Nephron (organoid): ENCODE measurements at regions not wholly inside any gene's neighbourhood (a gene's known extent, or its start where the extent isn't known, plus 50 kb on each side); places are given as distances from the start of the nearest gene placed in this dataset.

ENCODE experiments used
- H3K27ac Mint-ChIP-seq, 3 experiments: 2 replicates each; pipeline ENCODE4 v1.8.0; 2020; ENCODE audit warnings: mixed read lengths in 3 of 3, mild to moderate bottlenecking in 2 of 3, moderate library complexity in 1 of 3
- H3K27me3 Mint-ChIP-seq: 2 replicates; pipeline ENCODE4 v1.8.0; 2021; ENCODE audit warnings: low read depth, mild to moderate bottlenecking, moderate library complexity, mixed read lengths
- H3K36me3 Mint-ChIP-seq: 2 replicates; pipeline ENCODE4 v1.8.0; 2020; ENCODE audit warnings: low read depth, mixed read lengths
- H3K4me1 Mint-ChIP-seq: 2 replicates; pipeline ENCODE4 v1.8.0; 2020; ENCODE audit warnings: mixed read lengths
- H3K4me3 Mint-ChIP-seq, 3 experiments: 2 replicates each; pipeline ENCODE4 v1.8.0; 2020; ENCODE audit warnings: mild to moderate bottlenecking in 3 of 3, mixed read lengths in 3 of 3, moderate library complexity in 2 of 3
- H3K9me3 Mint-ChIP-seq: 2 replicates; pipeline ENCODE4 v1.8.0; 2020; ENCODE audit warnings: mixed read lengths
- TF ChIP-seq, protein P1 (sequence below), 3 experiments: fragments of 200-600 bp; sonication (generic); IDR thresholded peaks; one replicate each; pipeline ENCODE4 v1.5.0; 2021; ENCODE audit warnings: antibody characterized with exemption in 3 of 3; ENCODE audit not compliant: unreplicated experiment in 3 of 3

DNA sequence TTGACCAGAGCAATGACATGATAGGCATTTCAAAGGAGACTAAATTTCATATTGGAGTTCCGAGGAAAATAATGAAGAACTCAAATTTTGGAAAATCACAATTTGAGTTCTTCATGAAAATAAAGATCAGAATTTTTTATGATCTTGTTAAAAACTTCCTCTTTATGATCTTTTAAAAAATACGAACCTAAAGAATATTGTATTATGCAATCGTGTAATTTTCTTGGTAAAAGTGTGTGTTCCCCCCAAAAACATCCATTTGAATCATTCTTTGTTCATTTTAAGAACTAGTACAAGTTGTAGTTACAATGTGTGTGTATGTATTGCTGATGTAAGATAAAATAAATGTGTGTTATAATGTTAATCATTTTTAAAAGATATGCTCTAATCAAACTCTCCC lies 79.3 kb upstream of the PDK4 start:
- TF ChIP-seq, protein P1, sequence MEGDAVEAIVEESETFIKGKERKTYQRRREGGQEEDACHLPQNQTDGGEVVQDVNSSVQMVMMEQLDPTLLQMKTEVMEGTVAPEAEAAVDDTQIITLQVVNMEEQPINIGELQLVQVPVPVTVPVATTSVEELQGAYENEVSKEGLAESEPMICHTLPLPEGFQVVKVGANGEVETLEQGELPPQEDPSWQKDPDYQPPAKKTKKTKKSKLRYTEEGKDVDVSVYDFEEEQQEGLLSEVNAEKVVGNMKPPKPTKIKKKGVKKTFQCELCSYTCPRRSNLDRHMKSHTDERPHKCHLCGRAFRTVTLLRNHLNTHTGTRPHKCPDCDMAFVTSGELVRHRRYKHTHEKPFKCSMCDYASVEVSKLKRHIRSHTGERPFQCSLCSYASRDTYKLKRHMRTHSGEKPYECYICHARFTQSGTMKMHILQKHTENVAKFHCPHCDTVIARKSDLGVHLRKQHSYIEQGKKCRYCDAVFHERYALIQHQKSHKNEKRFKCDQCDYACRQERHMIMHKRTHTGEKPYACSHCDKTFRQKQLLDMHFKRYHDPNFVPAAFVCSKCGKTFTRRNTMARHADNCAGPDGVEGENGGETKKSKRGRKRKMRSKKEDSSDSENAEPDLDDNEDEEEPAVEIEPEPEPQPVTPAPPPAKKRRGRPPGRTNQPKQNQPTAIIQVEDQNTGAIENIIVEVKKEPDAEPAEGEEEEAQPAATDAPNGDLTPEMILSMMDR (IDR thresholded peaks at IDR 0.05; ENCODE audit: unreplicated experiment in 3 of 3): no peak
- H3K4me3 Mint-ChIP-seq: no peak overlapping the region
- no peaks in the 10 kb centered on the region for H3K36me3 Mint-ChIP-seq
- H3K9me3 Mint-ChIP-seq: no peaks in the 10 kb centered on the region
- H3K27me3 Mint-ChIP-seq: no peaks in the 10 kb centered on the region
- no peaks in the 10 kb centered on the region for H3K4me1 Mint-ChIP-seq
- H3K27ac Mint-ChIP-seq: no peak overlapping the region

DNA sequence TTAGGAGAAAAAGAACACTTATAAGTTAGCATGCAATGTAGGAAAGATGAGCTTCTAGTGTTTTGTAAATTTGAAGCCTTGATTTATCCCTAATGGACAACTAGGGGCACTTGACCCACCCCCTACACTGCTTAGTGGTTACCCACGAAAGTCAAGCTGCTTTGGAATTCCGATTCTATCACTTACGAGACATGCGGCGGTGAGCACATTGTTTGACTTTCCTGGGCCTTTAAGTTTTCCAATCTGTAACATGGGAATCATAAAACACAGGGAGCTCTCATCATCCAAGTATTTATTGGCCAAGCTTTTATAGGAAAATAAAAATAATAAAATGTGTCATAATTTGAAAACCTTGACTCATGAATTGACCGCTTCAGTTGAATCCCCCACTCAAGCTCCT lies 78.7 kb upstream of the PDK4 start:
- Mint-ChIP-seq H3K4me3 (no peak overlapping the region), H3K4me1 (no peaks in the 10 kb centered on the region), H3K9me3 (no peaks in the 10 kb centered on the region), H3K27me3 (no peaks in the 10 kb centered on the region), H3K27ac (no peak overlapping the region), H3K36me3 (no peaks in the 10 kb centered on the region)
- TF ChIP-seq, protein P1 (IDR thresholded peaks at IDR 0.05; ENCODE audit: unreplicated experiment in 3 of 3): no peak

DNA sequence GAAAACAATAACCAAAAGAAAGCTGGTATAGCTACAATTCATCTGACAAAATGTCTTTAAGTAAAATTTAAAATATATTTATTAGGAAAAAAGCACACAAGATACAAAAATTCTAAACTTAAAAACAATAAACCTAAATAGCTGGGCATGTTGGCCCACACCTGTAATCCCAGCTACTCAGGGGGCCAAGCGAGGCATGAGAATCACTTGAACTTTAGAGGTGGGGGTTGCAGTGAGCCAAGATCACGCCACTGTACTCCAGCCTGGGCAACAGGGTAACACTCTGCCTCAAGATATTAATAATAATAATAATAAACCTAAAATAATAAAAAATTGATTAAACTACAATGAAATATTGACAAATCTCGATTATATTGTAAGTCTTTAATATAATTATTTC lies 77.8 kb upstream of the PDK4 start:
- no peak overlapping the region for H3K27ac Mint-ChIP-seq
- H3K36me3 Mint-ChIP-seq: no peaks in the 10 kb centered on the region
- H3K4me3 Mint-ChIP-seq: no peak overlapping the region
- H3K9me3 Mint-ChIP-seq: no peaks in the 10 kb centered on the region
- H3K27me3 Mint-ChIP-seq: no peaks in the 10 kb centered on the region
- TF ChIP-seq, protein P1 (IDR thresholded peaks at IDR 0.05; ENCODE audit: unreplicated experiment in 3 of 3): no peak
- no peaks in the 10 kb centered on the region for H3K4me1 Mint-ChIP-seq

DNA sequence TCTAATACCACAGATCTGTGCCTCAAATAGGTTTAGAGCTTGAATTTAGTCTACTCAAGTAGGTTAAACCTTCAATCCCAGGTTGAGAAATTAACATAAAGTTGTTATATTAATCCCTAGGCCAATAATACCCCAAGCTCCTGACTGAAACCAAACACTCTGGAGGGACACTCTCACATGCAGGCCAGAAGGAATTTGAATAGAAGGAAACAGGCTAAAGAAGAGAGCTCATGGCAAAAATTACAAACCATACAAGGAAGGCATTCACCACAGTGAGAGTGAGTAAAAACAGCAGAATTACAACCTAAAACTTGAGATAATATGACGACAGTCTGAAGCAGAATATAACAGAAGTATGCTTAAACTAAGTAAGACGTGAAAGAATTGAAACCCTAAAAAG lies 76.1 kb upstream of the PDK4 start:
- H3K9me3 Mint-ChIP-seq: no peaks in the 10 kb centered on the region
- no peak overlapping the region for H3K27ac Mint-ChIP-seq
- no peaks in the 10 kb centered on the region for H3K27me3 Mint-ChIP-seq
- no peaks in the 10 kb centered on the region for H3K36me3 Mint-ChIP-seq
- H3K4me1 Mint-ChIP-seq: no peaks in the 10 kb centered on the region
- TF ChIP-seq, protein P1 (IDR thresholded peaks at IDR 0.05; ENCODE audit: unreplicated experiment in 3 of 3): no peak
- no peak overlapping the region for H3K4me3 Mint-ChIP-seq

DNA sequence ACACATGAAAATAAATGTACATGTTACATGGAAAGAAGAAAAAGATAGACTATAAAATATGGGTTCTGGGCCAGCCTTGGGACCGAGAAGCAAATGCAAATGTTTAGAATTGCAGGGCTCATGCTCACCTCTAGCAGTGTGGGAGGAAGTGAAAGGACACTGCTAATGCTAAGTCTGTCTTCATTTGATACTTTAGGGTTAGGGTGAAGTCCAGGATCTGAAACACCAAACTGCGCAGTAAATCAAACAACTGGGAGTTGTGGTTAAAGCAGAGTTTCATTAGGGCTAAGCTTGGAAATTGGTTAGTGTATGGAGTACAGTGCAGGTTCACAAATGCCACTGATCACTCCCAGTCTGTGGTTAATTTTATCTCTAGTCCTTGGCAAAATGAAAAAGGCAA lies 73.2 kb upstream of the PDK4 start:
- Mint-ChIP-seq H3K9me3 (no peaks in the 10 kb centered on the region), H3K27me3 (no peaks in the 10 kb centered on the region), H3K4me1 (no peaks in the 10 kb centered on the region), H3K27ac (no peak overlapping the region), H3K4me3 (no peak overlapping the region), H3K36me3 (no peaks in the 10 kb centered on the region)
- TF ChIP-seq, protein P1 (IDR thresholded peaks at IDR 0.05; ENCODE audit: unreplicated experiment in 3 of 3): no peak

DNA sequence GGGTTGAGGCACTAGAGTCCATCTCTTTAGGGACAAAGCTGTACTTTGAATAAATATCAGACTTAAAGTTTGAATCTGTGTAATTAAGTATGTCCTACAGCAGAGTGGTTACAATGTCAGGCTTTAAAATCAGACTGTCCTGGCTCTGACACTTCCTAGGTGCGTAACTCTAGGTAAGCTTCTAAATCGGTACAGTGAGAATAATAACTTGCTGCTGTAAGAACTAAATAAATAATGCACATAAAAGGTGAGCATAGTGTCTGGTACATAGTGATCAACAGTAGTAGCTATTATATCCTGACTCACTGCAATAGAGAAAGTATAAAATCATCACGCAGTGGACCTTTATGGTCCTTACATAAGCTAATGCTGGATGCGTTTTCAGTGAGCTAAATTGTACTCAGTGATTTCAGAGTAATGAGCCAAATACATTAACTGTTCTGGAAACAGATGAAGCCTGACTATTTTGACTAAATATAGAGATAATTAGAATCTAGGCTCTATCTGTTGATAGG lies 72.2 kb upstream of the PDK4 start:
- H3K27ac Mint-ChIP-seq: no peak overlapping the region
- TF ChIP-seq, protein P1 (IDR thresholded peaks at IDR 0.05; ENCODE audit: unreplicated experiment in 3 of 3): no peak
- H3K36me3 Mint-ChIP-seq: no peaks in the 10 kb centered on the region
- H3K4me1 Mint-ChIP-seq: no peaks in the 10 kb centered on the region
- H3K4me3 Mint-ChIP-seq: no peak overlapping the region
- H3K9me3 Mint-ChIP-seq: peaks cover under 1% of the 10 kb centered on the region
- H3K27me3 Mint-ChIP-seq: no peaks in the 10 kb centered on the region
